NCI-H1092 treated with DMSO at 0.1 percent for 48 hours (cell line): ENCODE measurements at regions not wholly inside any gene's neighbourhood (a gene's known extent, or its start where the extent isn't known, plus 50 kb on each side); places are given as distances from the start of the nearest gene placed in this dataset.
A peak's percentile ranks its signal among the peaks of the same experiment; 100 is the strongest.

Source experiments
- DNase-seq: peaks from one replicate; lab custom pipeline; 2025; lab: John Stamatoyannopoulos, UW

DNA sequence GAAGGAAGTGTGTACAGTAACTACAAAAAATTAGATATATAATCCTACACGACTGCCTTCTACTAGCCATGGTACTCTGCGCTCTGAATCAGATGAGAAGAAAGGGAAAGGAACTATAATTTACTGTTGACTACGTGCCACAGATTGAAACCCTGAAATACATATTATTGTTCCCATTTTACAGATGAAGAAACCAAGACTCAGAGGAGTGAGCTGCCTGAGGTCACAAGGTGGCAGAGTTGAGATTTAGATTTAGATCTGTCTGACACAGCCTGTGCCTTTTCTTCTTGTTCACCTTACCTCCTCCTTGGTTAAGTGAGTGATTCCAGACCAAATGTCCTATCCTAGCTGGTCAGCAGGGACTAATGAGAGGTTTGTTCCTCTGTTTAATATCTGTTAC lies 61.6 kb upstream of the OR4E1 start:
- no peak for DNase-seq

GRCh38 chr14:21734457-21735074 lies 60.9 kb upstream of the OR4E1 start:
- DNase-seq, result peak; percentile 25

DNA sequence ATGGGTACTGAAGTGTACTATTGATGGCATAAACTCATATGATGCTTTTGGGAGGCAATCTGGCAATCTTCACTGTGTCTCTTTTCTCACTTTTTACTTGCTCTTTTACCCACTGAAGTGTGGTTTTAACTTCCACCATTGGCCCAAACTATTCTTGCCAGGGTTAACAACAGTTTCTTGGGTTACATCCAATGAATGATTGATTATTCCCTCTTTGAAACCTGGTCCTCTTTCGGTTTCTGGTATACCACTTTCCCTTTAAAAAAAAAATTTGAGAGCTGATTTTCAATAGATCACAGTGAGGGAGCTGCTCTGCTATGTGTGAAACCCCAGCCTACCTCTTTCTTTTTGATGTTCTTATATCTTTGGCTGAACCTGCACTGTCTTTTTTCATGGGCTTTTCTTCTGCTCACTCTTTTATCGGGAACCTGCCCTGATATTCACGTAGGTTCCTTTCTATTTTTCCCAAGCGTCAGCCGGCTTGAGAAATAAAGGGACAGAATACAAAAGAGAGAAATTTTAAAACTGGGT lies 56.1 kb upstream of the OR4E1 start:
- no peak for DNase-seq

DNA sequence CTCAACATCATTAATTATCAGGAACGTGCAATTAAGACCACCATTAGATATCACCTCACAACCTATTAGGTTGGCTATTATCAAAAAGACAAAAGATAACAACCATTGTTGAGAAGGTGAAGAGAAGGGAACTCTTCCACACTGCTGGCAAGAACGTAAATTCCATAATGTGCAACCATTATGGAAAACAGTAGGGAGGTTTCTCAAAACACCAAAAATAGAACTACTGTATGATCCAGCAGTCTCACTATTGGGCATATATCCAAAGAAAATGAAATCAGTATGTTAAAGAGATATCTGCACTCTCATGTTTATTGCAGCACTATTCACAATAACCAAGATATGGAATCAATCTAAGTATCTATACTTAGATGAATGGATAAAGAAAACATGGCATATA lies 51.6 kb upstream of the OR4E1 start:
- DNase-seq, result no peak

GRCh38 chr14:21724090-21724973 lies 50.7 kb upstream of the OR4E1 start:
- DNase-seq, result no peak

GRCh38 chr14:21723431-21724045 lies 49.9 kb upstream of the OR4E1 start:
- peak; percentile 9 for DNase-seq
